ENCODE measurements at regions not wholly inside any gene's neighbourhood (a gene's known extent, or its start where the extent isn't known, plus 50 kb on each side); places are given as distances from the start of the nearest gene placed in this dataset.

DNA sequence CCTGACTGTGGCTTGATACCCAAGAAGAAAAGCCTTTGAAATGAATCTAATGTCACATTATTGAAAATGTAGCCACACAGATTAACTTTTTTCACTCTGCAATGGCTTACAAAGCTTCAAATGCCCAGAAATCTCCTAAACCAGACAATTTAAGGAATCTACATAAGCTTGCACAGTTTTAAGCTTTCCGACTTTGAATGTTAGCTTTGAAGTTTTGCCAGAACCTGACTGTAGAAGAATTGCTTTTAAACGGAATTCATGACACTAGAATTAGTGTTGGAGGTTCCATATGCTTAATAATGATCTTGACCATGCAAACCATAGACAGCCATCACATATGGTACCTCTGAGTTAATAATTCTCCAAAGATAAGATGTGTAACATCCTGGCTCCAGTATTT lies 798.5 kb upstream of the EPHA7 start:
- no peaks in the 10 kb centered on the region for H3K79me2 ChIP-seq (ENCODE audit: control insufficient read depth, insufficient read depth, low read length)
- no peaks in the 10 kb centered on the region for H3K27me3 ChIP-seq (ENCODE audit: control insufficient read depth, extremely low read depth, insufficient read depth, low read length)
- no peaks in the 10 kb centered on the region for H3K9me1 ChIP-seq (ENCODE audit: control insufficient read depth, extremely low read depth, insufficient read depth, low read length)
- H3K9ac ChIP-seq (ENCODE audit: control insufficient read depth, extremely low read depth, insufficient read depth, low read length): no peak overlapping the region
- no peak overlapping the region for H3K27ac ChIP-seq (ENCODE audit: control insufficient read depth, insufficient read depth, low read length)
- no peak for FAIRE-seq
- H2AFZ ChIP-seq (ENCODE audit: control insufficient read depth, low read length): no peak overlapping the region
- no peak overlapping the region for H3K4me3 ChIP-seq (ENCODE audit: control insufficient read depth in 2 of 3, extremely low read depth in 1 of 3, insufficient read depth in 2 of 3, low read depth in 1 of 3, low read length in 3 of 3)
- no peak overlapping the region for H3K4me2 ChIP-seq (ENCODE audit: control insufficient read depth, extremely low read depth, insufficient read depth, low read depth, low read length)
- no peaks in the 10 kb centered on the region for H3K9me3 ChIP-seq (ENCODE audit: control insufficient read depth, low read depth, low read length)
- dilution Hi-C loops (cut with MboI; ENCODE audit: extremely low pct_ligation_motif_present, low sequenced_read_pairs): no loop called here
- TF ChIP-seq, protein P1, sequence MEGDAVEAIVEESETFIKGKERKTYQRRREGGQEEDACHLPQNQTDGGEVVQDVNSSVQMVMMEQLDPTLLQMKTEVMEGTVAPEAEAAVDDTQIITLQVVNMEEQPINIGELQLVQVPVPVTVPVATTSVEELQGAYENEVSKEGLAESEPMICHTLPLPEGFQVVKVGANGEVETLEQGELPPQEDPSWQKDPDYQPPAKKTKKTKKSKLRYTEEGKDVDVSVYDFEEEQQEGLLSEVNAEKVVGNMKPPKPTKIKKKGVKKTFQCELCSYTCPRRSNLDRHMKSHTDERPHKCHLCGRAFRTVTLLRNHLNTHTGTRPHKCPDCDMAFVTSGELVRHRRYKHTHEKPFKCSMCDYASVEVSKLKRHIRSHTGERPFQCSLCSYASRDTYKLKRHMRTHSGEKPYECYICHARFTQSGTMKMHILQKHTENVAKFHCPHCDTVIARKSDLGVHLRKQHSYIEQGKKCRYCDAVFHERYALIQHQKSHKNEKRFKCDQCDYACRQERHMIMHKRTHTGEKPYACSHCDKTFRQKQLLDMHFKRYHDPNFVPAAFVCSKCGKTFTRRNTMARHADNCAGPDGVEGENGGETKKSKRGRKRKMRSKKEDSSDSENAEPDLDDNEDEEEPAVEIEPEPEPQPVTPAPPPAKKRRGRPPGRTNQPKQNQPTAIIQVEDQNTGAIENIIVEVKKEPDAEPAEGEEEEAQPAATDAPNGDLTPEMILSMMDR (optimal IDR thresholded peaks at IDR 0.05 in 1 of 3, IDR thresholded peaks at IDR 0.05 in 1 of 3, conservative IDR thresholded peaks at IDR 0.05 in 1 of 3; ENCODE audit: extremely low read depth in 1 of 3, insufficient read depth in 2 of 3, low read length in 3 of 3): no peak
- TF ChIP-seq EZH2 (IDR thresholded peaks at IDR 0.05; ENCODE audit: low read length): no peak
- H4K20me1 ChIP-seq (ENCODE audit: control insufficient read depth, extremely low read depth, insufficient read depth, low read length): no peaks in the 10 kb centered on the region
- no peak for DNase-seq (ENCODE audit: low read depth, low spot score)
- H3K36me3 ChIP-seq (ENCODE audit: control insufficient read depth in 2 of 2, extremely low read depth in 1 of 2, insufficient read depth in 2 of 2, low read length in 2 of 2): no peaks in the 10 kb centered on the region
- no peaks in the 10 kb centered on the region for H3K4me1 ChIP-seq (ENCODE audit: control insufficient read depth, extremely low read depth, insufficient read depth, low read length)

DNA sequence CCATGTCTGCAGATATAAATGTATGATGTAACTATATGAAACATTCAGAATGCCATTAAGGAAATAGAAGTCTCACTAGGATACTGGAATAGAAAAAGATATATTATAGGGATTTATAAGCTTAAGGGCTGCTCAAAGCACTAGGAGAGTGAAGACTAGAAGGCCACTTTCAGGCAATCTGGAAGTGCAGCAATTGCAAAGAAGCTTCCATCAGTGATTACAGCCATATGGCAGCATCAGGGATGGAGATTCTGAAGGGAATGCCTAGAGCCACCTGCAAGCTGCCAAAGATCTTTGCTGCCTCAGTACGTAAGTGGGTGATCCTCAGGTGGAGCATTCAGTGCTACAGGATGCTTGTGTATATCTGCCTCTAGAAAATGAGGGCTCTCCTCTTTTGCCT lies 796.2 kb upstream of the EPHA7 start:
- no peak overlapping the region for H3K4me3 ChIP-seq (ENCODE audit: control insufficient read depth in 2 of 3, extremely low read depth in 1 of 3, insufficient read depth in 2 of 3, low read depth in 1 of 3, low read length in 3 of 3)
- dilution Hi-C loops (cut with MboI; ENCODE audit: extremely low pct_ligation_motif_present, low sequenced_read_pairs): no loop called here
- H2AFZ ChIP-seq (ENCODE audit: control insufficient read depth, low read length): no peak overlapping the region
- H3K4me2 ChIP-seq (ENCODE audit: control insufficient read depth, extremely low read depth, insufficient read depth, low read depth, low read length): no peak overlapping the region
- DNase-seq (ENCODE audit: low read depth, low spot score): no peak
- H3K27me3 ChIP-seq (ENCODE audit: control insufficient read depth, extremely low read depth, insufficient read depth, low read length): no peaks in the 10 kb centered on the region
- H3K79me2 ChIP-seq (ENCODE audit: control insufficient read depth, insufficient read depth, low read length): no peaks in the 10 kb centered on the region
- no peaks in the 10 kb centered on the region for H3K4me1 ChIP-seq (ENCODE audit: control insufficient read depth, extremely low read depth, insufficient read depth, low read length)
- no peaks in the 10 kb centered on the region for H3K36me3 ChIP-seq (ENCODE audit: control insufficient read depth in 2 of 2, extremely low read depth in 1 of 2, insufficient read depth in 2 of 2, low read length in 2 of 2)
- no peak for TF ChIP-seq EZH2 (IDR thresholded peaks at IDR 0.05; ENCODE audit: low read length)
- TF ChIP-seq, protein P1 (optimal IDR thresholded peaks at IDR 0.05 in 1 of 3, IDR thresholded peaks at IDR 0.05 in 1 of 3, conservative IDR thresholded peaks at IDR 0.05 in 1 of 3; ENCODE audit: extremely low read depth in 1 of 3, insufficient read depth in 2 of 3, low read length in 3 of 3): no peak
- no peaks in the 10 kb centered on the region for H3K9me1 ChIP-seq (ENCODE audit: control insufficient read depth, extremely low read depth, insufficient read depth, low read length)
- H3K9me3 ChIP-seq (ENCODE audit: control insufficient read depth, low read depth, low read length): no peaks in the 10 kb centered on the region
- no peak overlapping the region for H3K9ac ChIP-seq (ENCODE audit: control insufficient read depth, extremely low read depth, insufficient read depth, low read length)
- H4K20me1 ChIP-seq (ENCODE audit: control insufficient read depth, extremely low read depth, insufficient read depth, low read length): no peaks in the 10 kb centered on the region
- no peak overlapping the region for H3K27ac ChIP-seq (ENCODE audit: control insufficient read depth, insufficient read depth, low read length)
- FAIRE-seq: no peak
